Activated naive CD4-positive, alpha-beta T cell treated with anti-CD3 and anti-CD28 coated beads, Interleukin-2, amount 50 U/mL, for 72 hours (primary cell): ENCODE measurements at regions not wholly inside any gene's neighbourhood (a gene's known extent, or its start where the extent isn't known, plus 50 kb on each side); places are given as distances from the start of the nearest gene placed in this dataset.
"Not testable (repeated sequence)": the region's sequence is repeated elsewhere in the genome, so short reads cannot be mapped to it uniquely, and the experiment has no call there.

Source experiments
- ATAC-seq, 2 donors: fragments of 150-1000 bp; cut with Tn5 transposase; 2 replicates each; pipeline ENCODE4 v1.10.0; 2021; ENCODE audit warnings: mild to moderate bottlenecking in 2 of 2, moderate library complexity in 2 of 2
- DNase-seq, 2 donors: peaks; one replicate each; pipeline ENCODE4 v3.0.0; 2021 to 2022; ENCODE audit warnings: low spot score in 2 of 2
- H3K27ac Mint-ChIP-seq, 2 donors: one replicate each; pipeline ENCODE4 v1.8.0; 2022; ENCODE audit warnings: mild to moderate bottlenecking in 2 of 2, mixed read lengths in 2 of 2
- H3K36me3 Mint-ChIP-seq, 2 donors: one replicate each; pipeline ENCODE4 v1.8.0; 2022; ENCODE audit warnings: mixed read lengths in 2 of 2
- H3K9me3 Mint-ChIP-seq, 2 donors: one replicate each; pipeline ENCODE4 v1.8.0; 2022; ENCODE audit warnings: mixed read lengths in 2 of 2

DNA sequence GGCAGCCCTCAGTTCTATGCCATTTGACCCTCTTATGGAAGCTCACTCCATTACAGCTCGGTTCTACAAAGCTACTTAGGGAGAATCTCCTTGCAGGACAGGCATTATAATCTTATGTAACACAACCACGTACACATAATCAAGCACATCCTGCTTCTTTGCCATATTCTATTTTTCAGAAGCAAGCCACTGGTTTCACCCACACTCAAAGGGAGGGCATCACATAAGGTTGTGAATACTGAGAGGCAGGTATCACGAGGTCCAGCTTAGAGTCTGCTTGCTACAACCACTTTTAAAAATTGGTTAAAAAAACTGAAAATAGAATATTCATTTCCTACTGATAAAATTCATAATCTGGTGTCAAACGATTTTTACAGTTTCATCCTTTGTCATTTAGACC, 589.2 kb downstream of the SLC16A7 start:
- no peak for DNase-seq
- Mint-ChIP-seq H3K36me3 (no peaks in the 10 kb centered on the region), H3K27ac (no peak overlapping the region), H3K9me3 (peaks cover 0 to 5% of the 10 kb centered on the region in 2 donors)
- no peak for ATAC-seq

DNA sequence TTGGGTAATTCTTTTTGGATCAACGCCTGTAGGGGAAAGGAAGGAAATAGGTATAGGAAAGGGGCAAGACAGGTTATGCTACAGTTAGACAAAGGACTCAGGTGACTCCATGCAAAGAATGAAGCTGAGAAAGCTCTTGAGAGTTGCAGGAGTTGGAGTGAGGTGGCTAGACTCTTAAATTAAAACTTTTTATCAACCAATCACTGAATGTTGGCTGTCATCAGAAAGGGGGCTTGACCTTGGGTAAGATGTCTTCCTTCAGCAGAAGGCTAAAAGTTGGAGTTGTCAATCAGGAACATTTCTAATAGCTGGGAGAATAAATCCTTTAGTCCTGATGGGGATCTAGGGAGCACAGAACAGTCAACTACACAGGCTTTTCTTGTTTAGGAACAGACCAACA, 595.4 kb downstream of the SLC16A7 start:
- no peaks in the 10 kb centered on the region for H3K36me3 Mint-ChIP-seq
- H3K9me3 Mint-ChIP-seq, result peaks cover 0 to 6% of the 10 kb centered on the region in 2 donors
- DNase-seq (no peak), ATAC-seq (no peak)
- H3K27ac Mint-ChIP-seq, result no peak overlapping the region

DNA sequence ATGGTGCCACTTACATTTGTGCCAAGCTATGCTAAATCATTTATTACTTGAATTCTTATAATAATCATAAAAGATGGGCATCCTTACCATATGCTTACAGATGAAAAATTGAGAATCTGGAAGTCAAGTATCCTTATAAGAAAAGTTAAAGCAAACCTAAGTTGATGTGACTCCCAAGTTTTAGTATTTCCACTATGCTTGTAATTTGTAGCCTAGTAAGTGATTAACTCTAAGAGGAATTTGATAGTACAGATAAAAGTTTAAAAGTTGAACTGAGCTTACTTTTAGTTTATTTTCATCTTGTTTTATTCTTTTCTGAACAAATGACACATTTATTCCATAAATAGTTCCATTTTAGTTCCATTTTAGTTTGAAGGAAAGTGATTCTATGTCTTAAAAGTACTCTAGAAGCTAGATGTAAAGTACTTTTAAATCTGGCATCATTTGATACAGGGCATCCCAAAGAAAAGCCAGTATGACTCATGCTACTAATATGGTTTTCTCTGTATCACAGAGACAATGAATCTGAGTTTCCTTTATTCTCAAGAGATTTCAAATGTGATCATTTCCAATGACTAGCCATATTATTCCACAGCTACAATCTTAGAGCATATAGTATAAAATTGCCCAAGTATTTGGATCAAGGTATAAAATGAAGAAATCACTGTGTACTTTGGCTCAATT, 596.0 kb downstream of the SLC16A7 start:
- Mint-ChIP-seq H3K9me3 (peaks cover 0 to 6% of the 10 kb centered on the region in 2 donors), H3K27ac (no peak overlapping the region), H3K36me3 (no peaks in the 10 kb centered on the region)
- DNase-seq (no peak), ATAC-seq (no peak)

DNA sequence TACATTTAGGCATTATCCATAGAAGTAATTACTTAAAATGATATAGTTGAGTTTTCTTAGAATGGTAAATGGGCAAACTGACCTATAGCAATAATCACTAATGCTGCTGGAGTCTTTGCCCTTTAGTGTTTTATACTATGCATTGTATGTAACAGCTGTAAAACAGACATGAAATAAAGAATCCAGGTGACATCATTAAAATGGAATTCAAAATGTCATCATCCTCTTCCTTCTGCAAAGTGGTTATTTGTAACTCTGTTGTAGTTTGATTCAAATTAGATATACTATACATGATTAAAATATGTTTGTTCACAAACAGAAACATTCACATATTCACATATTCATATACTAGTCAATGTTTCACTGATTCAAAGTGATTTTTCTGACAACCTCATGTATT, 598.8 kb downstream of the SLC16A7 start:
- DNase-seq (no peak), ATAC-seq (no peak)
- Mint-ChIP-seq H3K9me3 (peaks cover 0 to 6% of the 10 kb centered on the region in 2 donors), H3K36me3 (no peaks in the 10 kb centered on the region), H3K27ac (no peak overlapping the region)

DNA sequence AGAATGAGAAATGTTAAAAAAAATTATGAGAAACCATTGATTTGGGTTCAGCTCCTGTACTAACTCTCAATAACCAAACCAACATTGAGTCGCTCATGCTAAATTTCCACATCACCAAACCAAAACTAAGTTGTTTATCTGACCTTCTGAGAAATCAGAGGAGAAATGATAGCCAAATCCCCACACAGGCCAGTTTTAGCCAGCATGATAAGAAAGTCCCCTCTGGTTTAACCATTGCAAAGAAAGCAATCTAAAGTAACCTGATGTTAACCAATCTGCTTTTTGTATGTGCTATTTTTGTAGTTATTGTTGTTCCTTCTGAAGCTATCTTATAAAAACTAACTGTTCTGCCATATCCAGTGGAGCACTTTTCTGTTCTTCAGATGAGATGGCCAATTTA, 599.7 kb downstream of the SLC16A7 start:
- no peak overlapping the region for H3K27ac Mint-ChIP-seq
- peaks cover 0 to under 1% of the 10 kb centered on the region in 2 donors for H3K9me3 Mint-ChIP-seq
- H3K36me3 Mint-ChIP-seq, result no peaks in the 10 kb centered on the region
- DNase-seq, result no peak
- no peak for ATAC-seq

DNA sequence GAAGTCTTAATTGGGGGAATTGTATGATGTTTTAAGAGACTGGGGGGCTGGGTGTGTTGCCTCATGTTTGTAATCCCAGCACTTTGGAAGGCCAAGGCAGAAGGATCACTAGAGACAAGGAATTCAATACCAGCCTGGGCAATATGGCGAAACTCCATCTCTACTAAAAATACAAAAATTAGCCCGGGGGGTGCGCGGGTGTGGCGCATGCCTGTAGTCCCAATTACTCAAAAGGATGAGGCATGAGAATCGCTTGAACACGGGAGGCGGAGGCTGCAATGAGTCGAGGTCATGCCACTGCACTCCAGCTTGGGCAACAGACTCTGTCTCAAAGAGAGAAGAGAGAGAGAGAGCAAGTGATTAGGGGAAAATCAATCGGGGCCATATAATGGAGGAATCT, 600.5 kb downstream of the SLC16A7 start:
- no peaks in the 10 kb centered on the region for H3K36me3 Mint-ChIP-seq
- no peak overlapping the region for H3K27ac Mint-ChIP-seq
- ATAC-seq, result no peak
- no peak for DNase-seq
- no peaks in the 10 kb centered on the region for H3K9me3 Mint-ChIP-seq

DNA sequence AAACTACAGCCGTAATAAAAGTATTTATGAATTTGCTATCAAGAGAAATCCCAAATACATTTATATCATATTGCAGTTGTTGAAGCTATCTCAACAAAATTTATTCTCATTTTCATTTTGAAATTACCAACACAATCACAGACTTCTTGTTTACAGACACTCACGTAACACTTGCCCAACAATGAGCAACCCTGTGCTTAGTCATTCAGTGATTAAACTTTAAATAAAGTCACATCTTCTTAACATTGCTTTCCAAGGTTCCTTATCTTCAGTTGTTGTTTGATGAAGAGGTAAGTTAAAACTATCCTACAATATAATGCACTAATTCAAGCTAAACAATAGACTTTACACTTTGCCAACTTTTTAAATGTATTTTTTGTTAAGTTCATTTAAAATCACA, 601.8 kb downstream of the SLC16A7 start:
- no peaks in the 10 kb centered on the region for H3K36me3 Mint-ChIP-seq
- H3K27ac Mint-ChIP-seq, result no peak overlapping the region
- DNase-seq (no peak), ATAC-seq (no peak)
- H3K9me3 Mint-ChIP-seq, result peaks cover under 1 to 2% of the 10 kb centered on the region in 2 donors

DNA sequence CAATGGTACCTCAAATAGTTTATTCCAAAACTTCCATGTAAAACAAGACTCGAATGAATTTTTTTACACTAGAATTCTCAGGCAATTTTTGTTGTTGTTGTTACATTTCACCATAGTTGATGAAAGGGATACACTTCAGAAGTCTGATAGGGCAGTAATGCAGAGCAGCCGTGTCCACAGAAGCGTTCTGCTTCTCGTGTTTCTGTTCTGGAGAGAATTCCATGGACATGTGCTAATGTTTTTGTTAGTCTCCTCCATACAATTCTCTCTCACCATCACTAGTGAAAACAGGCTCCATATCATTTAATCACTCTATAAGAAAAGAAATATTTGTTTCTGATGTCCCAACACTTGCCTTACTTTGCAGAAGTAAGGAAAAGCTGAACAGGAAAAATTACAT, 606.1 kb downstream of the SLC16A7 start:
- Mint-ChIP-seq H3K27ac (no peak overlapping the region), H3K9me3 (peaks cover 3 to 5% of the 10 kb centered on the region in 2 donors), H3K36me3 (no peaks in the 10 kb centered on the region)
- ATAC-seq (no peak), DNase-seq (no peak)

DNA sequence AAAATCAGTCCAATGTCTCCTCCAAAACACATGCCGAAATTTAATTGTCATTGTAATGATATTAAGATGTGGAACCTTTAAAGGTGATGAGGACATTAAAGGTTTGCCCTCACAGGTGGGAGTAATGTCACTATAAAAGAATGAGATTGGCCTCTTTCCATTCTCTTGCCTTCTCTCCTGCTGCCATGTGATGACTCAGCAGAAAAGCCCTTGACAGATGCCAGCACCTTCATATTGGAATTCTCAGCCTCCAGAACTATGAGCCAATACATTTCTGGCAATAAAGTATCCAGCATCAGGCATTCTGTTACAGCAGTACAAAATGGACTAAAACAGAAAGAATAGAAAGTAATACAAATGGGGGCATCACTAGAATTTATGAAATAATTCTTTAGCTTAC, 609.7 kb downstream of the SLC16A7 start:
- peaks cover 6 to 7% of the 10 kb centered on the region in 2 donors for H3K9me3 Mint-ChIP-seq
- no peaks in the 10 kb centered on the region for H3K36me3 Mint-ChIP-seq
- no peak overlapping the region for H3K27ac Mint-ChIP-seq
- no peak for DNase-seq
- ATAC-seq, result no peak

DNA sequence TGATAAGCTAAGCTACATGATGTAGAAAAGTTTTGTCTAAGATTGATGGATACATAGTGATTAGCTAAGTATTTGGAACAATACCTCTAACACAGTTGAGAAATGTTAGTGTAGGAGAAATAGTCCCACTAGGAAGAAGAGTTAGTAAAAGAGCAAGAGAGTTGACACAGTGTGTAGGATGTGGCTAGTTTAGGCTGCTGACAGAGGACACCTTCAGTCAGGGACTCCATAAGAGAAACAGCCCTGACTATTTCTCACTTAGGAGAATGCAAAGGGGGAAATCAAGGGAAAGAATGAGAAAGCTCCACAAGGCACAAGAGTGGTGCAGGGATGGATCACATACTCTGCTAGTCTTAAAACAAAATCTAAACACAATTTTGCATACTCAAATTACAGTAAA, 613.7 kb downstream of the SLC16A7 start:
- H3K27ac Mint-ChIP-seq, result no peak overlapping the region
- no peak for ATAC-seq
- H3K9me3 Mint-ChIP-seq, result peaks cover 5 to 7% of the 10 kb centered on the region in 2 donors
- no peak for DNase-seq
- no peaks in the 10 kb centered on the region for H3K36me3 Mint-ChIP-seq

DNA sequence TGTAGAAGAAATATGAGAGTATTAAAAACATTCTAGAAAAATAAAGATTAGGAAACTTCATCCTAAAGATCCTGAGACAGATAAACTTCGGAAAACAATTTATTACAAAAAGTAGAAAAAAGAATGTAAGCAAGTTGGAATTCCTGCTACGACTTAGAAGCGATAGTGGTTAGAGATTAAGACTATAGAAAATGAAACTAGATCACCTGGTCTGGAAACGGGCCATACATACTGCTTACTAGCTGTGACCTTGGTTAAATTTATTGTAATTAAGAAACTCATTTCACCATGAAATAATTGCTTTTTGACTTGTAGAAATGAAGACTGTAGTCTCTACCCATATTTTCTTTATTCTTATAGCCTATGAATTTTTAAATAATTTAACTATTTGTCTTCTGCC, 614.1 kb downstream of the SLC16A7 start:
- Mint-ChIP-seq H3K9me3 (peaks cover 5 to 11% of the 10 kb centered on the region in 2 donors), H3K36me3 (no peaks in the 10 kb centered on the region), H3K27ac (no peak overlapping the region)
- no peak for DNase-seq
- ATAC-seq, result no peak

DNA sequence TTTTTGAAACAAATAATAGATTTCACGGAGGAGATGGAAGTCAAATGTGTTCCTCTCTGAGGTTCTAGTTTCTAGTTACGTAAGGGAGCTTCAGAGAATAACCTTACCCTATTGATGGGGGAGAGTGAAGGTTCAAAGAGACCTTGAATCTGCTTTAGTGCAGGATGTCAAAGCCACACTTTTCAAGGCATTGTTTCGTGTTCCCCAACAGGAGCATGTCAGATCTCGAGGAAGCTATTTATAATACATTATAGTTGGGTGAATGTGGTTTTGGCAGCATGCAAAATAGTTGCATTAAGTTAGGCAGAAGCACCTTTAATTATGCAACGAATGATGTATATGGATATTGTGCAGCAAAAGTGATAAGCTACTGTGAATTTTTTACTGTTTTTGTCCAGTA, 614.9 kb downstream of the SLC16A7 start:
- ATAC-seq, result no peak
- H3K9me3 Mint-ChIP-seq, result peaks cover 5 to 17% of the 10 kb centered on the region in 2 donors

DNA sequence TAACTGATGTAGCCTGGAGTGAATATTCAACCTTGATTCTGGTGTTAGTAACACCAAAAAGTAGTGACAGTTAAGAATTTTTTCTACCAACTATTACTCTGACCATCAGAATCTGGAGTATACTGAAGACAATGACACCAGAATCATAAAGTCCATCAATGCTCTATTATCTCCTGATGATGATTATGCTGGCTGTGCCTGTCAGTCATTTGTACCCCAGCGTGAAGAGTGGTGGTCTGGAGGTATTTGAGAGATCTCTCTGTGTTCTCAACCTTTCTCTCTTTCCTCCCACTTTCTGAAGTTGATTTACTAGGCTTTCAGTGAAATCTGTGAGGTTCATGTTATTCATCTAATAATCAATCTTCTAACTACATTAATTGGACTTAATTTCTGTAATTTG, 615.4 kb downstream of the SLC16A7 start:
- peaks cover 5 to 17% of the 10 kb centered on the region in 2 donors for H3K9me3 Mint-ChIP-seq
- H3K36me3 Mint-ChIP-seq, result no peaks in the 10 kb centered on the region

More for the DNA sequence above, 614.9 kb downstream of the SLC16A7 start:
- DNase-seq, result no peak
- no peak overlapping the region for H3K27ac Mint-ChIP-seq
- H3K36me3 Mint-ChIP-seq, result no peaks in the 10 kb centered on the region

DNA sequence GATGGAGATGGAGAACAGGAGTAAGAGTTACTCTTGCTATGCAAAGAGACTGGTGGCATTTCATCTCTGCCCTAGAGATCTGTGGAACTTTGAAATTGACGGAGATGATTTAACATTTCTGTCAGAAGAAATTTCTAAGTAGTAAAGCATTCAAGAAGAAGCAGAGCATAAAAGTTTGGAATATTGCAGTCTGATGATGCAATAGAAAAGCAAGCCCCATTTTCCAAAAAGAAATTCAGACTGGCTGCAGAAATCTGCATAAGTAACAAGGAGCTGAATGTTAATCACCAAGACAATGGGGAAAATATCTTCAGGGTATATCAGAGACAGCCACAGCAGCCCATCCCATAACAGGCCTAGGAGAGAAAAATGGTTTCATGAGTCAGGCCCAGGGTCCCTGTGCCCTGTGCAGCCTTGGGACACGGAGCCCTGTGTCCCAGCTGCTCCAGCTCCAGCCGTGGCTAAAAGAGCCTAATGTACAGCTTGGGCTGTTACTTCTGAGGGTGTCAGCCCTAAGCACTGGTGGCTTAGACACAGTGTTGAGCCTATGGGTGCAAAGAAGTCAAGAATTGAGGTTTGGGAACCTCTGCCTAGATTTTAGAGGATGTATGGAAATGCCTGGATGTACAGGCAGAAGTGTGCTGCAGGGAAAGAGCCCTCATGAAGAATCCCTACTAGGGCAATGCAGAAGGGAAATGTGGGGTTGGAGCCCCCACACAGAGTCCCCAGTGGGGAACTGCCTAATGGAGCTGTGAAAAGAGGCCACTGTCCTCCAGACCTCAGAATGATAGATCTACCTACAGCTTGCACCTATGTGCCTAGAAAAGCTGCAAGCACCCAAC, 616.6 kb downstream of the SLC16A7 start:
- ATAC-seq (no peak), DNase-seq (no peak)
- H3K36me3 Mint-ChIP-seq, result no peaks in the 10 kb centered on the region
- no peak overlapping the region for H3K27ac Mint-ChIP-seq
- H3K9me3 Mint-ChIP-seq, result peaks cover 5 to 17% of the 10 kb centered on the region in 2 donors

More for the DNA sequence above, 615.4 kb downstream of the SLC16A7 start:
- no peak overlapping the region for H3K27ac Mint-ChIP-seq
- ATAC-seq (no peak), DNase-seq (no peak)

DNA sequence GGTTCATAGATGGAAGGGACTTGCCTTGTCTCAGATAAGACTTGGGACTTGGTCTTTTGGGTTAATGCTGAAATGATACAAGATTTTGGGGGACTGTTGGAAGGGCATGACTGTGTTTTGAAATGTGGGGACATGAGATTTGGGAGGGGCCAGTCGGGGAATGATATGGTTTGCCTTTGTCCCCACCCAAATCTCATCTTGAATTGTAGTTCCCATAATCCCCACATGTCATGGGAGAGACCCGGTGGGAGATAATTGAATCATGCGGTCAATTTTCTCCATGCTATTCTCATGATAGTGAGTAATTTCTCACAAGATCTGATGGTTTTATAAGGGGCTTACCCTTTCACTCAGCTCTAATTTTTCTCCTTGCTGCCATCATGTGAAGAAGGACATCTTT, 617.4 kb downstream of the SLC16A7 start:
- H3K36me3 Mint-ChIP-seq, ATAC-seq, DNase-seq, H3K27ac Mint-ChIP-seq: not testable (repeated sequence)
- H3K9me3 Mint-ChIP-seq, result peaks cover 5 to 17% of the 10 kb centered on the region in 2 donors

DNA sequence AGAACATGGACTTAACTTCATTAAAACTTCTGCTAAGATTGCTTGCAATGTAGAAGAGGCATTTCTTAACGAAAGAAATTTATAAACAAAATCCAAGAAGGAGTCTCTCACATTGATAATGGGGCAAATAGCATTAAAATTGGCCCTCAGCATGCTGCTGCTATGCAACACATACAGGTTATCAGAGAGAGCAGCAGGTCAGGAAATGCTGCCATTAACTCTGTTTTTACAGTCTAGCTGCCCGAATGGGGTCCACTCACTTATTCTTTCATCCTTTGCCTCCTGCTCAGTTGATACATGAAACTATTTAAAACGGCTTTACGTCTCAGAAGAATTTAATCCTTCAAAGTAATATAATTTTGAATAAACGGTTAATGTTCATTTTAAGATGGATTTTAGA, 620.4 kb downstream of the SLC16A7 start:
- Mint-ChIP-seq H3K36me3 (no peaks in the 10 kb centered on the region), H3K9me3 (peaks cover 0 to 14% of the 10 kb centered on the region in 2 donors)
- ATAC-seq, result no peak

DNA sequence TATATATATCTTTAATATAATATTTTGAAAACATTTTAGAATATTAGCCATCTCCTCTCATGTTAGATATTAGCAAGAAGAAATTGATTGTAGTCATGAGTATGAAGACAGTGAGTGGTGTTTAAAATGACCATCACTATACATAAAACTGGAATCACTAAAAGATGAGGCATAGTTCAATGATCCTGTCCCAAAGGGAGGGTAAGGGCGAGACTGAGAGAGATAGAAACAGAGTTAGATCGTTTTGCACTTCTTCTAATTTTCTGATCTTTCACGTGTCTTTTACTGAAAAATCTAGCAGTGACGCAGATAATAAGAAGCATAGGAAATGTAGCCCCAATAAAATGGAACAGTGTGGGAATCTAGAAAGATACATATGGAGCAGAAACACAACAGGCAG, 627.4 kb downstream of the SLC16A7 start:
- no peaks in the 10 kb centered on the region for H3K36me3 Mint-ChIP-seq
- DNase-seq (no peak), ATAC-seq (no peak)

More for the DNA sequence above, 620.4 kb downstream of the SLC16A7 start:
- DNase-seq, result no peak
- H3K27ac Mint-ChIP-seq, result no peak overlapping the region

More for the DNA sequence above, 627.4 kb downstream of the SLC16A7 start:
- H3K27ac Mint-ChIP-seq, result no peak overlapping the region
- H3K9me3 Mint-ChIP-seq, result peaks cover 11 to 13% of the 10 kb centered on the region in 2 donors
